ENCODE measurements at regions not wholly inside any gene's neighbourhood (a gene's known extent, or its start where the extent isn't known, plus 50 kb on each side); places are given as distances from the start of the nearest gene placed in this dataset.

- TF ChIP-seq CTCF (IDR thresholded peaks at IDR 0.05; ENCODE audit: insufficient read depth, low read length) (no peak), GABPA (IDR thresholded peaks at IDR 0.05; ENCODE audit: low read depth) (no peak), POLR2AphosphoS5 (IDR thresholded peaks at IDR 0.05; ENCODE audit: low read depth) (no peak)
These were observed 466.2 kb downstream of the TSHZ3 start for GRCh38 chr19:30883071-30883470.
